Femur (tissue), 1 donor: ENCODE measurements at regions not wholly inside any gene's neighbourhood (a gene's known extent, or its start where the extent isn't known, plus 50 kb on each side); places are given as distances from the start of the nearest gene placed in this dataset.
"Not testable (repeated sequence)": the region's sequence is repeated elsewhere in the genome, so short reads cannot be mapped to it uniquely, and the experiment has no call there.

Experiments used
- DNase-seq: peaks from one replicate; pipeline ENCODE4 v3.0.0-alpha.2; 2017

- no peak for DNase-seq
These were observed 181.1 kb upstream of the SOX2 start for GRCh38 chr3:181530584-181530983.

- no peak for DNase-seq
These were observed 189.9 kb upstream of the SOX2 start for GRCh38 chr3:181521831-181522230.

- no peak for DNase-seq
These were observed 193.5 kb upstream of the SOX2 start for GRCh38 chr3:181518222-181518621.

GRCh38 chr3:181512787-181513186 lies 198.9 kb upstream of the SOX2 start:
- DNase-seq = no peak

- DNase-seq = no peak
These were observed 201.2 kb upstream of the SOX2 start for GRCh38 chr3:181510500-181510899.

- no peak for DNase-seq
These were observed 214.4 kb upstream of the SOX2 start for GRCh38 chr3:181497358-181497757.

- no peak for DNase-seq
These were observed 218.3 kb upstream of the SOX2 start for GRCh38 chr3:181493423-181493822.

- DNase-seq = no peak
These were observed 223.2 kb upstream of the SOX2 start for GRCh38 chr3:181488536-181488935.

- no peak for DNase-seq
These were observed 224.3 kb upstream of the SOX2 start for GRCh38 chr3:181487236-181487978.

GRCh38 chr3:181486141-181486885 lies 225.4 kb upstream of the SOX2 start:
- no peak for DNase-seq

- DNase-seq = no peak
These were observed 227.7 kb upstream of the SOX2 start for GRCh38 chr3:181484026-181484425.

- not testable (repeated sequence) for DNase-seq
These were observed 236.6 kb upstream of the SOX2 start for GRCh38 chr3:181475146-181475545.

GRCh38 chr3:181470349-181470748 lies 241.4 kb upstream of the SOX2 start:
- no peak for DNase-seq

GRCh38 chr3:181464033-181464694 lies 247.6 kb upstream of the SOX2 start:
- DNase-seq = no peak

- no peak for DNase-seq
These were observed 250.3 kb upstream of the SOX2 start for GRCh38 chr3:181461381-181461780.

GRCh38 chr3:181459516-181459915 lies 252.2 kb upstream of the SOX2 start:
- DNase-seq = no peak

- no peak for DNase-seq
These were observed 252.9 kb upstream of the SOX2 start for GRCh38 chr3:181458857-181459256.

GRCh38 chr3:181457756-181458155 lies 254.0 kb upstream of the SOX2 start:
- no peak for DNase-seq

GRCh38 chr3:181457190-181457589 lies 254.5 kb upstream of the SOX2 start:
- no peak for DNase-seq

- no peak for DNase-seq
These were observed 256.4 kb upstream of the SOX2 start for GRCh38 chr3:181455276-181455675.

GRCh38 chr3:181454451-181455027 lies 257.2 kb upstream of the SOX2 start:
- no peak for DNase-seq

GRCh38 chr3:181446741-181447140 lies 265.0 kb upstream of the SOX2 start:
- DNase-seq = no peak

- DNase-seq = no peak
These were observed 269.7 kb upstream of the SOX2 start for GRCh38 chr3:181442066-181442465.

GRCh38 chr3:181432992-181433391 lies 278.7 kb upstream of the SOX2 start:
- no peak for DNase-seq
